Left lobe of liver (tissue), 2 donors: ENCODE measurements at regions not wholly inside any gene's neighbourhood (a gene's known extent, or its start where the extent isn't known, plus 50 kb on each side); places are given as distances from the start of the nearest gene placed in this dataset.

Source experiments
- ATAC-seq: fragments of 200-7000 bp; cut with Tn5 transposase; one replicate; pipeline ENCODE4 v1.9.1; 2020; ENCODE audit warnings: mild to moderate bottlenecking, moderate library complexity
- DNase-seq: peaks from one replicate; pipeline ENCODE4 v3.0.0-alpha.2; 2020; ENCODE audit warnings: low spot score
- donor health status: DM: no; HTN: no; CAD: no; lungs with moderate emphysema.
- donor health status: DM: no; HTN: yes; CAD: no.

DNA sequence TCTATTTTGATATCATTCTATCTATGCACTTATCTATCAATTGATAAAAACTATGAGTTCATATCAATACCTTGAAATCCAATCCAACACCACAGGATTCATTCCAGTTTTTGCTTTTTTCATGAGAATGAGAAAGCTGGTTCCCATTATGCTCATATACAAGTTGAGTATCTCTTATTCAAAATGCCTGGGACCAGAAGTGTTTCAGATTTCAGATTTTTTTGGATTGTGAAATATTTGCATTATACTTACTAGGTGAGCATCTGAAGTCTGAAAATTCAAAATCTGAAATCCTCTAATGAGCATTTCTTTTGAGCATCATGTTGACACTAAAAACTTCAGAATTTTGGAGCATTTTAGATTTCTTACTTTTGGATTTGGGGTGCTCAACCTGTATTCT, 67.8 kb upstream of the DCBLD2 start:
- no peak for DNase-seq

DNA sequence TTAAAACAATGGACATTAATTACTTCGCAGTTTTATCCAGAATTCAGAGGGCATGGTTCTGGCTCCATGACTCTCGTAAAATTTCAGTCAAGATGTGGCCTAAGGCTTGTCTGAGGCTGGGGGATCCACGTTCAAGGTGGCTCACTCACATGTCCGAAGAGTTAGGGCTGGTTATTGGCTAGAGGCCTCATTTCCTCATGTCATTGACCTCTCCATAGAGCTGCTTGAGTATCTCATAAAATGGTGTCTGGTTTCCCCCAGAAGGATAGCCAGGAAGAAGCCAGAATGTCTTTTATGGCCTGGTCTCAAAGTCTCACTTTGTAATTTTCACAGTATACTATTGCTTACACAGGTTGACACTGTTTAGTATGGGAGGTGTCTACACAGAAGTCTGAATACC, 67.3 kb upstream of the DCBLD2 start:
- DNase-seq (no peak), ATAC-seq (no peak)

More for the DNA sequence above, 67.8 kb upstream of the DCBLD2 start:
- ATAC-seq, result no peak

DNA sequence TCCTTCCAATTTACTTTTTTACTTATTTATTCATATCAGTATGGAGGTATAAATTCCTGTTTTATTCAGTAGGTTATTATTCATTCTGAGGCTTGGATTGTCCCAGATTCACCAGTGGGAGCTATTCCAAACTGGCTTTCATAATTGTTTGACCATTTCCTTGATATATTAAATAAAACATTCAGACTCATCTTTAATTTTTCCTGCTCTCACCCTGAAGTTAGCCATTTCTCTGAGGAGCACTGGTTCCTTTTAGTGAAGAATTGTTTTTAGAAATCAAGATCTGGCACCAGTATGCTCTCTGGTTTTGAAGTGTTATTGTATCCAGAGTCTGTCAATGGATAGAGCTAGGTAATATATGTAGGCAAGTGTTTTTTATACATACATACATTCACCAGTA, 66.9 kb upstream of the DCBLD2 start:
- DNase-seq, result no peak
- no peak for ATAC-seq

GRCh38 chr3:98967758-98968157, 66.3 kb upstream of the DCBLD2 start:
- DNase-seq (no peak), ATAC-seq (no peak)

- DNase-seq (no peak), ATAC-seq (no peak)
Measured at GRCh38 chr3:98966862-98967546, 65.5 kb upstream of the DCBLD2 start.

DNA sequence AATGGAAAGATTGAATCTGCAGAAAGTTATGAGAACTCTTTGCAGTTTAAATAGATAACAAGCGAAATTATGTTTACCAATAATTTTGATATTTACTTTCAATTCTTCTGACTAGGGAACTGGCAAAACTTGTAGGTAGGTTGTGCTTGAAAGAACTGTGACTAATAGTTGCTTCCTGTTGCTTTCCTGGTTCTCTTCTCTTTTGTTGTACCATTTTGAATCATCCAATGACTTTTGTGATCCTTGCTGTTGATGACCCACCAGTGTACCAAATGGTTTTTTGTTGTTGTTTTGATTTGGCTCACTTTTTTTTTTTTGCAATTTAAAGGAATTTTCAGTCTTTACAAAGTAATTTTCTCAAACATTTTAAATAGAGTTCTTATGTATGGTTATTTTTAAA, 64.9 kb upstream of the DCBLD2 start:
- DNase-seq, result no peak
- ATAC-seq, result no peak

- ATAC-seq (no peak), DNase-seq (no peak)
Measured at GRCh38 chr3:98964784-98965183, 63.3 kb upstream of the DCBLD2 start.

- ATAC-seq (no peak), DNase-seq (no peak)
Measured at GRCh38 chr3:98963546-98963945, 62.1 kb upstream of the DCBLD2 start.

GRCh38 chr3:98962951-98963350, 61.5 kb upstream of the DCBLD2 start:
- ATAC-seq (no peak), DNase-seq (no peak)

DNA sequence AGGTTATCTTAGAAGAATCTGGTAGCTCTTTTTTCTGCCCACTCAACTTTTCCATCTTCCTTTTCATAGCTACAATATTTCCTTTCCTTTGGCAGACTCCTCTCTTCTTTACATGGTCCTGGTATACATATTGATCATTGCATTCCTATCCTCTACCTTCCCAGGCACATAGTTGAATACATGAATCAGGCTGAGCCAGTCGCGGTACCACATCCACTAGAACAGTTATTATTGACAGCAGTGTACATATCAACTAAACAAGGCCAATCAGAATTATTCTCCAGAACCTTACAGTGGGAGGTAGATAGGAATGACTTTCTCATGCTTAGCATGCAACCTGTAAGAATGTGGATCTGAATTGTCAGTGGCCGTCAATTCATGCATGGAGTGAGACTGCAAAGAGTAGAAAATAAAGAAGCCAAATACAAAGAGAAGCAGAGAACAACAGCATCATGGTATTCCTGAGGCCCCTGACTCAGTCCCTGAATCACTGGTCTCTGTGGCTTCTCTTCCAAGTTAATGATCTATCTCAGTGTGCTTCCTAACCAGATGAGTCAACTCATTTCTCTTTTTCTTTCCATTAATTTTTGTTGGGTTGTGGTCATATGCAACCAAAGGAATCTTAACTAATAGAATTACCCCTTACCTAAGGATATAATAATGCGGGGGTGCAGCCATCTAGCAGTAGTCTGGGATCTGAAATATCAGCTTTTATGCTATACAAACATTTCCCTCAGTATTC, 60.9 kb upstream of the DCBLD2 start:
- DNase-seq, result no peak
- ATAC-seq, result no peak

- DNase-seq (no peak), ATAC-seq (no peak)
Measured at GRCh38 chr3:98961161-98962155, 60.0 kb upstream of the DCBLD2 start.

- ATAC-seq, result no peak
Measured at GRCh38 chr3:98957681-98958080, 56.2 kb upstream of the DCBLD2 start.

GRCh38 chr3:98956008-98956407, 54.5 kb upstream of the DCBLD2 start:
- no peak for ATAC-seq
- no peak for DNase-seq

More at GRCh38 chr3:98957681-98958080, 56.2 kb upstream of the DCBLD2 start:
- no peak for DNase-seq

DNA sequence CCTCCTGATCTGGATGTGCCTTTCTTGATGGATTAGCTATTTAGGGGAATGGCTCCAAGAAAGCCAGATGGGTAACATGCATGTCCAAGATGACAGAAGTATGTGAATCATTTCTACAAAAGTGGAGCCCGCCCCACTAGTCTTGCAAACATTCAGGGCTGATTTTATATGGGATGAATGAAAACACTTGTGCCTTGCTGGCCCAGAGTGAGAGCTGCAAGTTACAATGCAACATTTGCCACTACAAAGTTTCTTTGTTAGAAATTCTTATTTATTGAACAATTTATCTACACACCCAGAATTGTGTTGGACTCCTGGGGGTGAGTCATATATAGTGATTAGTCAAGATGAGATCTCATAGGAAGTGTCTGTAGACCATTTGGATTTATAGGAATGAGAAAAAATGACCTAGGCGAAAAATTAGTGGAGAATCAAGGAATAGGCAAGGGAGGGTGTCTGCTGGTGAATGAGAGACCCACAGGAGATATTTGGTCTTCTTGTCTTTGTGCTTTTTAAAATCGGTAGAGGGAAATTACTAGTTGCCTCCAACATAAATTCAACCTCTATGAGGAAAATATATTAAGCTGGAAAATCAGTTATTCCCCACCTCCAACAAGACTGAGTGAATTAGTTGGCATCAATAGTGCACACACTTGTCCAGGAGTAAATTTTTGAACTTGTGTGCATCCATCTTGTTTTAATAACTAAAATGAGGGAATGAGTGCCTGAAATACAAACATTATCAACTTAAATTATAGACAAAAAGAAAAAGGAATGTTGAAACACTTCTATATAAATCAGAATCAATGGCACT, 53.5 kb upstream of the DCBLD2 start:
- ATAC-seq (no peak), DNase-seq (no peak)

DNA sequence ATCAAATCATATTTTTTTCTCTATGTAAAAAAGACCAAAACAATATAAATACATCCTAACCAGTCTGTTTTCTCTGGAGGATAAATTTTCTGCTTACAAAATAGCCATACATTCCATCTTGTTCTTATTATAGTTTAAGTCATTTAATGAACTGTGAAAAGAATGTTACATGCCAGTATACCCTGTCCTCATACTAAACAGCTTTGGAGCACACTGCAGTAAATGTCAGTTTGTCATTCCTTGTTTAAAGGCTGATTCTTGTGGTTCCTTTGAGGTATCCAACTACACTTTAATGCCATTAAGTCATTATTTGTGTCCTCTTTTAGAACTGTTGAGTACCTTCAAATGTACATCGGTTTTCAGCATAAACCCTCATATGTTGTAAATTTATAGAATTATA, 52.7 kb upstream of the DCBLD2 start:
- no peak for DNase-seq

DNA sequence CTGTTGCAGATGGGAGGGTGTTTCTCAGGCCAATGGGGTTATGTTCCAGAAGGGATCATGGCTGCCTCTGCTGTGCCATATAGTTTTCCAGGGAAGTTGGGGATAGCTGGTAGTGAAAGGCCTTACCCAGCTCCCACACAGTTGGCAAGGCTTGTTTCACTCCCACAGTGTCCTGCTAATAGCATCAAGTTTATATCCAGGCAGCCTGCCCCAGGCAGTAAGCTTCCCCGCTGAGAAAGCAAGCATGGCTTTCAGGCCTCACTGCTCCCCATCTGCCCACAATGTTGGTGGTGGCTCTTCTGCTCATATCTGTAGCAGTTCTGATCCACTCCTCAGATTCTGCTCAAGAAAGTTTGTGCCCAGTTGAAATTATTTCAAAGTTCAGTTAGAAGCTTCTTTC, 50.9 kb upstream of the DCBLD2 start:
- DNase-seq (no peak), ATAC-seq (no peak)

More for the DNA sequence above, 52.7 kb upstream of the DCBLD2 start:
- no peak for ATAC-seq
